ENCODE measurements at regions not wholly inside any gene's neighbourhood (a gene's known extent, or its start where the extent isn't known, plus 50 kb on each side); places are given as distances from the start of the nearest gene placed in this dataset.

DNA sequence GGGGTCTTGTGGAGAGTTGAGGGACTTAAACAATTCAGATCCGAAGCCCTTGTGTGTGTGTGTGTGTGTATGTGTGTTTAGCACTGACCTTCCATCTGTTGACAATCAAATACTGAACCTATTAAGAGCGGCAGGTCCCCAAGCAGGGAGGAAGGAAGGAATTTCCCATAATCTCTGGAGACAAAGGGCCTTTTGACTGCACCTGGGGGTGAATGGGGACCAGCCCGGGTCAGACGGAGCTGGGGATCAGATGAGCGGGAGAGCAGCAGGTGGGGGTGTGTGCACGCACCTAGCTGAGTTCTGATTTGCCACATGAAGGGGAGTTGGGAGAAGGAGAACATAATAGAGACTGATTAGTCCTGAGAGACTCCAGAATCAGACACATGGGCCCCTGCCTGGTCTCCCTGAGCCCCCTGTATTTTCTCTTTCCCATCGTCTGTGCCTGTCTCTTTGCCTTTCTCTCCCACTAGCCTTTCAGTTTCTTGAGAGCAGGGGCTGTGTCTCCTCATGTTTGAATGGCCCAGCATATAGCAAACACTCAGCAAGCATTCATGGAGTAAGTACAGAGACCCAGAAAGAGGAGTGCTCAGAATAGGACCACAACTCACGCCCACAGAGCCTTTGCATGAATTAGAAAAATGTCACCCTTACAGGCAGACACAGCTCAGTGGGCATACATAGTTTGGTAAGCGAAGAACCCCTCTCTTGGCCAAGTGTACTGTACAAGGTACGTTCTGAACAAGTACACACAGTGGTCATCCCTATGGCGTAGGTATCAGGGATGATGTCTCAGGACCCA lies 288.3 kb upstream of the HABP2 start:
- DNase-seq (ENCODE audit: low spot score in 2 of 2) (no peak), ATAC-seq (replicated peaks; ENCODE audit: extremely low read depth, poor library complexity, severe bottlenecking) (no peak)
- Mint-ChIP-seq H3K27ac (ENCODE audit: low read depth) (no peak overlapping the region), H3K9me3 (no peaks in the 10 kb centered on the region), H3K27me3 (peaks cover 54% of the 10 kb centered on the region), H3K4me3 (no peak overlapping the region), H3K36me3 (ENCODE audit: insufficient read depth) (no peaks in the 10 kb centered on the region), H3K4me1 (no peaks in the 10 kb centered on the region)

DNA sequence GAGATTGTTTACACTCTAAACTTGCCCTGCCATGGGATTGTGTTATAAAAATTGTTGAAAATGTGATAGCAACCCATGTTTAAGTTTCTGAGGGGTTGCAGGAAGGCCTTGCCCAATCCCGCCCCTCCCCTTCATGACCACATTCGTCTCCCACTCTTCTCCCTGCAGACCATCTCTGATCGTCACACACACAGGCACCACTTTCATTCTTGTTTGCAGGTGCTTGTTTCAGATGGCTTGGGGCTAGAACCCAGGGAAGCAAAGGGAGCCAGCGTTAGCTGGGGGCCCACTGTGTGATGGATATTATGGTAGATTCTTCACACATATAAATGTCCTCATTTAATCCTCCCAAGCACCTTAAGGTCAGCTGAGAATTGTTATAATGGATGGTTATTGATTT lies 286.7 kb upstream of the HABP2 start:
- Mint-ChIP-seq H3K4me3 (no peak overlapping the region), H3K4me1 (no peaks in the 10 kb centered on the region), H3K27ac (ENCODE audit: low read depth) (no peak overlapping the region), H3K27me3 (peaks cover 39% of the 10 kb centered on the region), H3K36me3 (ENCODE audit: insufficient read depth) (no peaks in the 10 kb centered on the region), H3K9me3 (no peaks in the 10 kb centered on the region)
- DNase-seq (ENCODE audit: low spot score in 2 of 2) (no peak), ATAC-seq (replicated peaks; ENCODE audit: extremely low read depth, poor library complexity, severe bottlenecking) (no peak)

DNA sequence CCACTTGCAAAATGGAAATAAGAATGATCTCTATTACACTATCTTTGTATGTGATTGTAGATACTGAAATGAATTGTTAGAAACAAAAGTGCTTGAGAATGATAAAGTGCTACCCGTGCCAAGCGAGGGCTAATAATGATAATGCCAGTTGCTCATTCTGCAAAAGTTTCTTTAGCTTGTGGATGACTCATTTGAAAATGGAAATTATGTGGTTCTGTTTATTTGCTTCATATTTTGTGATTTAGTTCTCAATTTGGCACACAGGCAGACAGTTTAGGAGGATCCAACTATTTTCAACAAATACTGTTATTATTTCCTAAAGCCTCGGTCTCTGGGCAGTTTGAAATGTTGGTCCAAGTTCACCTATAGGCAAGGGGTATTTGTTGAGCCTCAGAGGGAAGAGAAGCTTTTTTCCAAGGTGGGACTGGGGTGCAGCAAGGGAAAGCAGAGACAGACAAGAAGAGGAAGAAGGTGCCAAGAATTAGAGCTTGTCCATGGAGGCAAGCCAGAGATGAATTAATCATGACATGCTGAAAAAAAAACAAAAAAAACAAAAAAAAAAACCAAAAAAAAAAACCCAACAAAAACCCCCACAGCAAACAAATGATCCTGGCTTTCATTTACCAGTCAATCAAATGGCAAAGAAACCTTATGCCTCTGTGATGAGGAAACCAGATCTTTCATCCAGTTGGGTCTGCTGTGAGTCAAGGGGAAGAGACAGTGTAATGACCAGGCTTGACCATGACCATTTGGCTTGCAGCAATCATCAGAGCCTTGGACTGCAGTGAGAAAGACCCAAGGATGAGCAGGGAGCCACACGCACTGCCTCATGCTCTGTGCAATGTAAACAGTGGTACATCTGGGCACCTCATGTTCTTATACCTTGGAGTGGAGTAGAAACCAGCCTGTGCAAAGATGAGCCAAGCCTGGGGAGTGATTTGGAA lies 285.0 kb upstream of the HABP2 start:
- ATAC-seq (replicated peaks; ENCODE audit: extremely low read depth, poor library complexity, severe bottlenecking), result no peak
- H3K36me3 Mint-ChIP-seq (ENCODE audit: insufficient read depth), result no peaks in the 10 kb centered on the region
- H3K4me3 Mint-ChIP-seq, result no peak overlapping the region
- no peak overlapping the region for H3K27ac Mint-ChIP-seq (ENCODE audit: low read depth)
- H3K9me3 Mint-ChIP-seq, result no peaks in the 10 kb centered on the region
- H3K4me1 Mint-ChIP-seq, result no peaks in the 10 kb centered on the region
- no peak for DNase-seq (ENCODE audit: low spot score in 2 of 2)
- H3K27me3 Mint-ChIP-seq, result peaks cover 22% of the 10 kb centered on the region

DNA sequence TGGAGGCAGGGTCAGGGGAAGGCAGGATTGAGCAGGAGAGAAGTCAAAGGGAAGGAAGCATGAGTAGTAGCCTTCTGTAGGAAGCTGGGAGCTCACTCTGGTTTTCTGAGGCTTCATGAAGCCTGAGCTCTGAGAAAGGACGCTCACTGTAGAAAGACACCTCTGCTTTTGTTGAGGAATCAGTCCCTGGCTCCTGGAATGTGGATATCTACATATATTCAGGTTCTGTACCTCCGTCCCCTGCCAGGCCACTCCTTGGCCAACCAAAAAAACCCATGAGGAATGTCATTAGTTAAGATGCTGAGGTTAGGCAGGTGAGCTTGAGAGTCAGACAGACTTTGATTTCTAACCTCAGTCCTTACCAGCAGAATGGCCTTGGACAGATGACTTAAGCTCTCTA lies 283.5 kb upstream of the HABP2 start:
- H3K9me3 Mint-ChIP-seq, result no peaks in the 10 kb centered on the region
- no peak for DNase-seq (ENCODE audit: low spot score in 2 of 2)
- ATAC-seq (replicated peaks; ENCODE audit: extremely low read depth, poor library complexity, severe bottlenecking), result no peak
- no peaks in the 10 kb centered on the region for H3K36me3 Mint-ChIP-seq (ENCODE audit: insufficient read depth)
- no peak overlapping the region for H3K4me3 Mint-ChIP-seq
- H3K27ac Mint-ChIP-seq (ENCODE audit: low read depth), result no peak overlapping the region
- no peaks in the 10 kb centered on the region for H3K4me1 Mint-ChIP-seq
- H3K27me3 Mint-ChIP-seq, result peaks cover 7% of the 10 kb centered on the region

DNA sequence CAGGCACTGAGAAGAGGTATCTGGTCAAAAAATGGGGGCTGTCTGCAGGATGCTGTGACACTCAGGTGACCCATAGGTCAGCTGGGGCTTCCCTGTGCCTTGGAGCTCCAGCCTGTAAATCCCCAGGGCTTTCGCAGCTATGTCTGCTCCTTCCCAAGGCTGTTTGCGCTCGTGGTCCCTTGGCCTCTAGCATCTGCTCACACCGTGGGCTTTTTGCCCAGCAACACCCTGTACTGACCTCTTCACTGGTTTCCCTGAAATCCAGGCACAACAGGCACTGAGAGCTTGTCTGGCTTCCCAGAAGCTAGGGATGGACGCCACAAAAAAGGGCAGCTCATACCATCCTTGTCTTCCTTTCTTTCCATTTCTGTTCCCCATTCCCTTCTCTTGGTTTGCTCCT lies 280.3 kb upstream of the HABP2 start:
- H3K27ac Mint-ChIP-seq (ENCODE audit: low read depth), result no peak overlapping the region
- H3K4me1 Mint-ChIP-seq, result no peaks in the 10 kb centered on the region
- H3K9me3 Mint-ChIP-seq, result peaks cover 6% of the 10 kb centered on the region
- no peak overlapping the region for H3K4me3 Mint-ChIP-seq
- ATAC-seq (replicated peaks; ENCODE audit: extremely low read depth, poor library complexity, severe bottlenecking) (no peak), DNase-seq (ENCODE audit: low spot score in 2 of 2) (no peak)
- peaks cover 2% of the 10 kb centered on the region for H3K36me3 Mint-ChIP-seq (ENCODE audit: insufficient read depth)
- H3K27me3 Mint-ChIP-seq, result no peaks in the 10 kb centered on the region

DNA sequence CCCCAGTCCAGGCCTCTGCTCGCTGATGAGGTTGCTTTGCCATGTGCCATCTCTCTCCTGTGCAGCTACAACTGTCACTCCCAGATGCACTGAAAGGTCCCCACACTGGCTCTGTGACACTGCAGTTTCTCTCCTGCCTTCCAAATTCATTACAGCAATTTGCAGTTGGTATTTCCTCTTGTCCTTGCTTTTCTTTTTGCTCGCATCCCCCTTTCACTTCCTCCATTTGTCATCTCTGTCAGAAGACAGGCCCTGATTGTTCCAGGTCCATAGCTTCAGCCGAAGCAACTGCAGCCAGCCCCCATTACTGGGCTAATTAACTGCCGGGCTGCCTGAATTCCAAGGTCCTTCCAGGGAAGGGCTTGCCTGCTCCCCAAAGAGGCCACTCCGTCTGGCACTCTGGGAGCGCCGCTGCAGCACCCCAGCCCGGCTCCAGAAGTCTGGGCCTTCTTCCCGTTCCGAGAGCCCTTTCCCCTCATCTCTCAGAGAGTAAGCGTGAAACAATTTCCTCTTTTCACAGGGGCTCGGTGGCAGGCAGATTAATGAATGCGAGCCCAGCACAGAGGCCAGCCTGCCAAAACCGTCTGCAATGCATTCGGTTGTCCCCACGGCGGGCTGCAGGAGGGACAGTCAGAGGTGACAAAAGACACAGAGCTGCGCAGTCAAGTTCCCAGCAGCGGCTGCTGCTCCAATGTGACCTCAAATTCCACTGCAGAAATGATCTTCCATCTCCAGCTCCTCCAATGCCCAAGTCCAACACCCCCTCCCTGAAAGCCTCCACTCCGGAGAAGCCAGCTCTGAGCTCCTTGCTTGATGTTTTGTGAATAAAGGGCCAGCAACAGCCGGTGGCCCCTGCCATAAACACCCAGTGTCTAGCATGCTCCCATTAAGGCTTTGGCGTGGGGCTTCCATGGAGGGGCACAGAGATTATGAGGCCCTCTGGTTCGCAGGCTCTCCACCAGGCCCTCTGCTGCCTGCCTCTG lies 279.4 kb upstream of the HABP2 start:
- Mint-ChIP-seq H3K27me3 (no peaks in the 10 kb centered on the region), H3K27ac (ENCODE audit: low read depth) (no peak overlapping the region), H3K4me1 (no peaks in the 10 kb centered on the region), H3K36me3 (ENCODE audit: insufficient read depth) (peaks cover 2% of the 10 kb centered on the region), H3K9me3 (peaks cover 6% of the 10 kb centered on the region), H3K4me3 (no peak overlapping the region)
- no peak for ATAC-seq (replicated peaks; ENCODE audit: extremely low read depth, poor library complexity, severe bottlenecking)
- DNase-seq (ENCODE audit: low spot score in 2 of 2), result no peak

DNA sequence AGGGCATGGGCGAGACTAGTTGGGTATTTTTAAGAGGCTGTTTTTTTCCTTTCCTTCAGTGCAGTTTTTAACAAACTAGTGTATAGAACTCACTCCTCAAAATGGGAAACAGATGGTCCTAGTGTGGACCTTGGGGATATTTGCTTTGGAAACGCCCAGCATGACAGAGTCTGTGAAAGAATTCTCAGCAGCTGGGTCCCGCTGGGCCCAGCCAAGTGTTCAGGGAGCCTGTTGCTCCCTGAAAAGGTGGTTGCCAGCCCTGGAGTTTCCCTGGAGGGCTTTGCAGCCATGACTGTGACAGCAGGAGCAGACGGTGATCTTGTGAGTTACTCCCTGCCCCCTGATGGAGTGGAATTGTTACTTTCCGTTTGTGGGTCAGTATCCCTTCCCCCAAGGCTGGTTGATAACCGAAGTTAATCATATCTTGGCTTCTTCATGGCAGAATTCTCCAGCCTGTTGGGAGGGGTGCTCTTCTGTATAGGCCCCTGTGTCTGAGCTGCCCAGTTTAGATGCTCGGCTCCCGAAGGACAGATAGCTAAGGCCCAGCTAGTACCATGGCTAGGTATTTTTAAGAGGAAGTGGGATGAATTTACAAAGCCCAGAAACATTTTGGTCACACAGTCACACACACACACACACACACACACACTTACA lies 278.6 kb upstream of the HABP2 start:
- peaks cover 6% of the 10 kb centered on the region for H3K9me3 Mint-ChIP-seq
- peaks cover 2% of the 10 kb centered on the region for H3K36me3 Mint-ChIP-seq (ENCODE audit: insufficient read depth)
- H3K4me3 Mint-ChIP-seq, result no peak overlapping the region
- H3K27me3 Mint-ChIP-seq, result no peaks in the 10 kb centered on the region
- no peak overlapping the region for H3K27ac Mint-ChIP-seq (ENCODE audit: low read depth)
- H3K4me1 Mint-ChIP-seq, result no peaks in the 10 kb centered on the region
- ATAC-seq (replicated peaks; ENCODE audit: extremely low read depth, poor library complexity, severe bottlenecking) (no peak), DNase-seq (ENCODE audit: low spot score in 2 of 2) (no peak)

DNA sequence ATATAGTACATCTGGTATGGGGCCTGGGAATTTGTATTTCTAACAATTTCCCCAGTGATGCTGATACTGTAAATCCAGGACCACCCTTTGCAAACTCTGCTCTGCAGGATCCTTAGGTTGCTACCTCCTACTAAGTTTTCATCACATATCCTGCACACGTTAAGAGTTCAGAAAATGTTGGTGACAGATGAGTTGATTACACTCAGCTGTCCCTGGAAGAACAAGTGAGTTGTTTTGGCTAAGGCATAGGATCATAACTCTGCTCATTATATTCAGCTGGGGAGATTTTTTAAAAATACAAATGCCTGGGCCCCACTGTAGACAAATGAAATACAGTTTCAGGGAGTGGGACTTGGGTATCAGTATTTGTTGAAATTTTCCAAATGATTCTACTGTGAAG lies 274.6 kb upstream of the HABP2 start:
- Mint-ChIP-seq H3K27ac (ENCODE audit: low read depth) (no peak overlapping the region), H3K9me3 (peaks cover 6% of the 10 kb centered on the region), H3K4me3 (no peak overlapping the region), H3K36me3 (ENCODE audit: insufficient read depth) (peaks cover 2% of the 10 kb centered on the region), H3K27me3 (no peaks in the 10 kb centered on the region), H3K4me1 (no peaks in the 10 kb centered on the region)
- DNase-seq (ENCODE audit: low spot score in 2 of 2) (no peak), ATAC-seq (replicated peaks; ENCODE audit: extremely low read depth, poor library complexity, severe bottlenecking) (no peak)

DNA sequence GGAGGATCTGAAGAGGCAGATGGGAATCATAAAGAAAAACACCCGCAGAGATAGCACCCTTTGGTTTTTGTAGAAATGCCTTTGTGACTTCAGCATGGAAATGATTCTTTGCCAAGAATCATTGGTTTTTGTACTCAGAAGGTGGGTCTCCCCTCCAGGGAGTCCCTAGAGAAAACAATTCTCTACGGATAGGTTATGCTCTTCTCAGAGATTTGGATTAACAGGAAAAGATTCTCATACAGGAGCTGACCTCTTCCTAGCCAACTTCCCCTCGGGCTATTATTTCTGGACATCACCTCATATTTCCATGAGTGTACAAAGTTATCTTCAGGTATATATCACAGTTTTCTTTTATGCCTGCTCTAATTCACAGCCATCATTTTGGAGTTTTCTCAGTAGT lies 274.2 kb upstream of the HABP2 start:
- ATAC-seq (replicated peaks; ENCODE audit: extremely low read depth, poor library complexity, severe bottlenecking), result no peak
- peaks cover 6% of the 10 kb centered on the region for H3K9me3 Mint-ChIP-seq
- peaks cover 2% of the 10 kb centered on the region for H3K36me3 Mint-ChIP-seq (ENCODE audit: insufficient read depth)

DNA sequence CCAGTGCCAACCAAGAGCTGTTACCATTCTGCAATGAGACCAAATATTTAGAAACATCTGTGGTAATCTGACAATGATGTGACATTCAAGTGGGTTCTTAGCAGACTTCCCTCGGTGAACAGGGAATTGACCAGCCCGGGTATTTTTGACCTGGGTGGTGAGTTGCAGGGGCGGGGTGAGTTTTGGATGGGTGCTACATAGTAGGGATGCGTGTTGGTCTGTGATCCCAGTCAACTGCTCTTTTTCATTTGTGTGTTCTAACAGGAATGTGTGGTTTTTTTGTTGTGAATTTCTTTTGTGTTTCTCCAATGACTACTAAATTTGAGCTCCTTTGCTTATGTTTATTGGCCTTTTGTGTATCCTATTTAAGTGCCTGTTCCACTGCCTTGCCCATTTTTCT lies 273.6 kb upstream of the HABP2 start:
- H3K27me3 Mint-ChIP-seq, result no peaks in the 10 kb centered on the region
- H3K4me3 Mint-ChIP-seq, result no peak overlapping the region
- H3K27ac Mint-ChIP-seq (ENCODE audit: low read depth), result no peak overlapping the region
- H3K36me3 Mint-ChIP-seq (ENCODE audit: insufficient read depth), result peaks cover 2% of the 10 kb centered on the region
- H3K4me1 Mint-ChIP-seq, result no peaks in the 10 kb centered on the region
- ATAC-seq (replicated peaks; ENCODE audit: extremely low read depth, poor library complexity, severe bottlenecking) (no peak), DNase-seq (ENCODE audit: low spot score in 2 of 2) (no peak)
- H3K9me3 Mint-ChIP-seq, result peaks cover 6% of the 10 kb centered on the region

More for the DNA sequence above, 274.2 kb upstream of the HABP2 start:
- H3K27ac Mint-ChIP-seq (ENCODE audit: low read depth), result no peak overlapping the region
- H3K4me3 Mint-ChIP-seq, result no peak overlapping the region
- no peak for DNase-seq (ENCODE audit: low spot score in 2 of 2)
- no peaks in the 10 kb centered on the region for H3K4me1 Mint-ChIP-seq
- no peaks in the 10 kb centered on the region for H3K27me3 Mint-ChIP-seq

DNA sequence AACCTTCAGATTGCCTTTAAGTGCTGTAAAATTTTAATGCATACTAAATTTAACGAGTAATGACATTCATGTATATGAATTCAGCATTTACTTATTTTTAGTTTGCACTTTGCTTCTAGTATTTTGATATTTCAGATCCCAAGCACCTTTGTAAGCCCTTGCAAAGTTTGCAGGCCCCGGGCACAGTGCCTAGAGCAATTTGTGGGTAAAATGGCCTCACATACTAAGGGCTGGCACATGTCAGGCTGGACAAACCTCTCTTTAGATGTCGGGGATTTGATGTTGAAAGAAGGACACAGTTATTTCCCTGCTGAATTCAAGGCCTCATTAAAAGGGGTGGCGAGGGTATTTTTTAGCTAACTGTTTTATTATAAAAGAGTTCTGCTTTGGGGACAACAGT lies 270.3 kb upstream of the HABP2 start:
- H3K27ac Mint-ChIP-seq (ENCODE audit: low read depth), result no peak overlapping the region
- no peaks in the 10 kb centered on the region for H3K9me3 Mint-ChIP-seq
- DNase-seq (ENCODE audit: low spot score in 2 of 2), result no peak

DNA sequence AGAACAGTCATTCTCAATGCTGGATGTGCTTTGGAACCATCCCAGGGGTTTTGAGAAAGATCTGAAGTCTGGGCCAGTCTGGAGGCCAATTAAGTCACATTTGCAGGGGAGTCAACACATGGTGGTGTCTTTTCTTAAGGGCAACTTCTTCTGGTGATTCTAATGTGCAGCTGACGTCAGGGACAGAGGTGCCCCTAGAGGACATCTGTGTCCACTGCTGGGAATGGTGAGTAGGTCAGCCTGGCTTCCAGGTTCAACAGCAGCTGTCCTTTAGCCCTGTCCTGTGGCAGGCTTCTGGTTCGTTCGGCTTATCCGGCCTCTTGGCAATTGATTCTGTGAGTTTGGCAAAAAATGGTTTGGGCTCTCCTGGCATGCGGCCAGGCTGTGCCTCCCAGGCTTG lies 269.7 kb upstream of the HABP2 start:
- H3K27ac Mint-ChIP-seq (ENCODE audit: low read depth), result no peak overlapping the region
- ATAC-seq (replicated peaks; ENCODE audit: extremely low read depth, poor library complexity, severe bottlenecking) (no peak), DNase-seq (ENCODE audit: low spot score in 2 of 2) (no peak)
- no peaks in the 10 kb centered on the region for H3K36me3 Mint-ChIP-seq (ENCODE audit: insufficient read depth)
- H3K9me3 Mint-ChIP-seq, result no peaks in the 10 kb centered on the region
- H3K27me3 Mint-ChIP-seq, result no peaks in the 10 kb centered on the region
- H3K4me1 Mint-ChIP-seq, result no peaks in the 10 kb centered on the region
- H3K4me3 Mint-ChIP-seq, result no peak overlapping the region

More for the DNA sequence above, 270.3 kb upstream of the HABP2 start:
- Mint-ChIP-seq H3K36me3 (ENCODE audit: insufficient read depth) (no peaks in the 10 kb centered on the region), H3K4me3 (no peak overlapping the region), H3K4me1 (no peaks in the 10 kb centered on the region), H3K27me3 (no peaks in the 10 kb centered on the region)
- ATAC-seq (replicated peaks; ENCODE audit: extremely low read depth, poor library complexity, severe bottlenecking), result no peak

All from central memory CD8-positive, alpha-beta T cell (primary cell).